Germinal center (tissue), 1 donor: ENCODE measurements at regions not wholly inside any gene's neighbourhood (a gene's known extent, or its start where the extent isn't known, plus 50 kb on each side); places are given as distances from the start of the nearest gene placed in this dataset.

Source experiments
- DNase-seq: peaks from one replicate; pipeline ENCODE4 v3.0.0; 2012; ENCODE audit warnings: mixed read lengths, low spot score

DNA sequence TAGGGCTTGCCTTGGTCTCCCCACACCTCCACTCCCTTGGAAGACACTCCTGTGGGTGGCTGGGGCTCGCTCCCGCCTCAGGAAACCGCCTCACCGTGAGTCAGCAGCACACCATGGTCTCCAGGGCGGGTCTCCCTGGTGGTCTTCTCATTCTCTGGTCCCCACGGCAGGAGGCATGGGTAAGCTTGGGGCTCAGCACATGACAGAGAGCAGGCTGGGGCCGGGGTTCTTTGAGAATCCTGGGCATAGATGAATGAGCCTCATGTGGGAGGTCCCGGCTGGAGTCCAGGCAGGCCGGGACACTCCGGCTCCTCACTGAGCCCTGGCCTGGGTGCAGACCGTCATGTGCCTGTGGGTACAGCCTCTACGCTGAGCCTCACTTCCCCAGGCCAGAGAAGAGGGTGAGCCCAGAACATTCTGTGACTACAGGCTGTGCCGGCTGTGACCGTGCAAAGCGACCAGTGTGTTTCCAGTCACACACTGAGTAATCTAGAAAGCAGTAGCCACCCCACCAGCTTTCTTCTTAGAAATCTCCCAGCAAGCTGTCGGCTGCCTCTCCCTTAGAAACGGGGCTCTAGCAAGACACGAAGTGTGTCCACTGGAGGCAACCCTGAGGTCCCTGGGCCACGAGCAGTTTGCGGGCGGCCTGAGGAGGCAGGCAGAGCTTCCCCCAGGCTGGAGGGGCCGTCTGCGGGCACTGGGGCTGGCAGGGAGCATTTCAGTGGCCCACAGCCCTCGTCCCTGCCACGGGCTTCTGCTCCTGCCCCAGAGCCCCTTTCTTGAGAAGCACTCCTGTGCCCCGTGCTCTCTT lies 93.1 kb downstream of the RHOB start:
- no peak for DNase-seq

DNA sequence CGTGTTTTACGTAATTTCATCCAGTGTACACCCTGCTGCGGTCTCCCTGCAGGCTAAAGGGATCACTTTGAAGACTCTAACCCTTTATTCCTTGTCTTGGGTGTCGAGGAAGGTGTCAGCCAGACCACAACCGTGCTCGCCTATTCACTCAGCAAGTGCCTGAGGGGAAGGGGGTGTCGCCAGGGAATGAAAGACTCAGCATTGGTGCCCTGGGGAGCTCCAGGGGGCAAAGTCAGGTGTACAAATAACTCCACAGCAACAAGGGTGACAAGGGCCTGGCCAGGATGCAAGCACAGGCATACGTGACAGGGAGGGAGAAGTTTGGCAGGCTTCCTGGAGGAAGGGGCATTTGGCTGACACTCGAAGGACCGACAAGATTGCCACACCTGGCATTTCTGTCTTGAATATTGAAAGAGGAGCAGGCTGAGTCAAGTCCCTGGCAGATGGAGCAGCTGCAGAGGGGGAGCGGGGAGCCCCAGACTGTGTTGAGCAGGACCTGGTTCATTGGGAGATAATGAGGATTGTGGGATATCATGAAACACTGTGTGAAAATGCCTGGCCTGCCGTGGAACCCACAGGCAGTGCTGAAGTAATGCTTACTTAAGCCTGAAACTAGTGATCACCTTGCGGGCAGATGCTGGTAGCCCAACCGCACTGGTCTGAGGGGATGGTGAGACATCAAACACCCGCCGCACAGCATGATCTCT lies 93.9 kb downstream of the RHOB start:
- no peak for DNase-seq

DNA sequence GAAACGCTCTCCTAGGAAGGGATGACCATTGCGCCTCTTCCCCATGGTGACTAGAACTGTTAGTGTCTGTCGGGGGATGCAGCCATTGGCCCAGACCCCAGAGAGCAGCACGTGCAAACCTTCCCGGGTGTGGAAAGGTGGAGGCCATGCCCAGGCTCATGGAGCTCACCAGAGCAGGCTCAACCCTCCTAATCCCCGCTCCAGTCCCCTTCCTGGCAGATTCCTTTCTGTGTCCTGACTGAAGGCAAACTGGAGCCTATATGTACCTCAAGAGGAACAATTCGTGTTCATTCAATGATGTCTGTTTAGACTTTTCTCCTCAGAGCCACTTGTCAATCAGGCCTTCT lies 94.4 kb downstream of the RHOB start:
- DNase-seq = no peak

DNA sequence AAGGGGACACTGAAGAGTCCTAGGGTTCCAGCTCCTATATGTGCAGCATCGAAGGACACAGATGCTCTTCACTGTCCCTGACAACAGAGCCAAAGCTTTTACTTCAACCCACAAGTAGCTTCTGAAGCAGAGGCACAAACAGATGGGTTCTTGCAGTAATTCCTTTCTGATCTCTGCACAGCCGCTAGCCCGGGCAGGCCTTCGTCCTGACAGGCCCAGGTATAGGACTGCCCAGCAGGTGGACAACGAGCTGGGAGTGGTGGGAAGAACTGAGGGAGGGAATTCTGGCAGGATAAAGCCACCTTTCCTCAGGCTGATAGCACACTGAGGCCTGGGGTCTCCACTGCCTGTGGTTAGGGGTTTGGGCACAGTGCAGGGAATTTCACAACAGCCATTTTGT lies 94.8 kb downstream of the RHOB start:
- no peak for DNase-seq

DNA sequence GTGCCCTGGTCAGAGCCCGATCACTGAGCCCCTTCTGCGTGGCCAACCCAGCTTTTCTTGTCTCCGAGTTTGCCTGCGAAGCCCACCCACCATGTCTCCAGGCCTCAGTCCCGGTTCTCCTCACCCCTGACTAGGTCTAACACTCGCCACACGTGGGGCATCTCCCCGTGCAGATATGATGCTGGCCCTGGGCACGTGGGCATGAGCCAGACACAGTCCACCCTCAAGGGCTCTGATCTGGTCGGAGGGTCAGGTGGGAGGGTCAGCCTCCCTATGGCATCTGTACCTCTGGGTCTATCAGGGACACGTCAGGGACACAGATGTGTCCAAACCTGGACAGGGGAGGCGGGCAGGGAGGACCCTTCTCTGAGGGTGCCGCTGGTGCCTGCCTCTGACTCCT lies 95.4 kb downstream of the RHOB start:
- no peak for DNase-seq

DNA sequence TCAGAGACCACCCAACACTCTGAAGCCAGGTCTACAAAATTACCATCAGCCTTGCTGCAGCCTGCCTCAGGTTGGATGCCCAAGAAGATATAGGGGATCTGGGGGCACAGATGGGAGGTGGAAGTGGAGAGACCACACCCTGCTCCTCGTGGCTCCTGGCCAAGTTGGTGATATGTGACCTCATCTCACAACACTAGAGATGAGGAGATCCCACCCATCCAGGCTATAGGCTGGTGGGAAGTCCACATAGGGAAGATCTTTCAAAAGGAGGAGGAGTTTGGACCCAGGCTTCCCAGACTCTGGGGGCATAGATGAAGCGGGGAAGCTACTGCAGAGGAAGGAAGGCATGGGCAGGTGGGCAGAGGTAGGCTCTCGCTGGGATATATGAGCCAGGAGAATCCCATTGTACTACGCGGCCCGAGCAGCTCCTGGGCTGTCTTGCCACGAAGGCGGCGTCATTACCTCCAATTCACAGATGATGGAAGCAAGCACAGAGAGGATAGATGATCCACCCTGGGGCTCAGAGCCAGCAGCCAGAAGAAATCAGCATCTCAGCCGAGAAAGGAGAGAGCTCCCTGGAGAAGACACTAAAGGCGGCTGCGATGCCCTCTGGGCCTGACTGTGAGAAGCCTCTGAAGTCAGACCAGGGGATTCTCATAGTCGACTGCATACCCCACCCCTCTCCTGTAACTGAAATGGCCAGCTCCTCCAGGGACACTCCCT lies 96.0 kb downstream of the RHOB start:
- no peak for DNase-seq

DNA sequence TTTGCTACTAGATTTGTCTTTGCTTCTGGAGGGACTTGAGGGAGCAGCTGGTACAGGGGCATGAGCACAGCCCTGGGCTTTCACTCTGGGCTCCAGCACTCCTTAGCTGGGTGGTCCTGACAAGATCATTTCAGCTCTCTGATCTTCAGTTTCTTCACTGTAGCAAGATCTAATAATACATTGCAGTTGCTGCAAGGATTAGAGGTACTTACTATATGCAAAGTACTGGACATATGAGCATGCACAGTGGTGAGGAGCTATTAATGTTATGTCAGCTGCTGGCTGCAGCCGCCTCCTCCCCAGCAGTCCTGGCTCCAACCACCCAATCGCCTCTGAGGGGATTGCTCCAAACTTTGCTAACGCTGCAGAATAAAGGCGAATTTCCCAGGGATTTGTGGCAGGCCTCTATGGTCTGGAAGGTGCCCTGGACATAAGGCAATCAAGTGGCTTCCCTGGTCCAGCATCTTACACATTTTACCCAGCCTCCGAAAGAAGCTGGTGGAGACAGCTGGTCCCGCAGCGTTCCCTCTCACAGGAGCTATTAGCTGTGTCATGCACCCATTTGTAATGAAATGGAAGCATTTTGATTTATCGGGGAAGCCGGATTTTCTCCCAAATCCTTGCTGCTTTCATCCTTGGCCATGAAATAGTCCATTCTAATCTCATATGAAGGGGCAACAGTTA lies 96.7 kb downstream of the RHOB start:
- no peak for DNase-seq

DNA sequence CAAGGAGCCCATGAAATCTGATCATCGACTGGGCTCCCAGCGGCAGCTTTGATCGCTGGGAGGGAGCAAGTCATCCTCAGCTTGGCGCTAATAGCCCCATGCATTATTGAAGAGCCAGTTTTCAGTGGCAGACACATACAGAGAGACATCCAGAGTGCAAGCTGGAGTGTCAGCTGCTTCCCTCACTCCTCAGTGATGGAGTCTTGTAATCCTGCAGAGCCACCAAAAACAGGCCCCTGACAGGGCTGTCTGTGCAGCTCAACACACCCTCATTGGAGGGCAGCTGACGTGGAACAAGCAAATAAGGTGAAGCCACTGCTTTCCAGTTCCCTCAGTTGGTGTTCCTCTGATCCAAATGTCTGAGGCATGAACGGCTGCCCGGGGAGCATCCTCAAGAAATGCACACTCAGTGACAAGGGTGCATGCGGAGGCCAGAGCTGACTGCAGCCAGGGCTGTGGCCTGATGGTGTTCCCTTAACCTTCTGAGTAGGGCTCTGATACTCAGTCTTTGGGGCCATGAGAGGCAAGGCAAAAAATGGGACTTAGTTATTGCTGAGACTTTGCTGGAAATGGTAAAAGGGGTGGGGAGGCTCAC lies 97.4 kb downstream of the RHOB start:
- no peak for DNase-seq

DNA sequence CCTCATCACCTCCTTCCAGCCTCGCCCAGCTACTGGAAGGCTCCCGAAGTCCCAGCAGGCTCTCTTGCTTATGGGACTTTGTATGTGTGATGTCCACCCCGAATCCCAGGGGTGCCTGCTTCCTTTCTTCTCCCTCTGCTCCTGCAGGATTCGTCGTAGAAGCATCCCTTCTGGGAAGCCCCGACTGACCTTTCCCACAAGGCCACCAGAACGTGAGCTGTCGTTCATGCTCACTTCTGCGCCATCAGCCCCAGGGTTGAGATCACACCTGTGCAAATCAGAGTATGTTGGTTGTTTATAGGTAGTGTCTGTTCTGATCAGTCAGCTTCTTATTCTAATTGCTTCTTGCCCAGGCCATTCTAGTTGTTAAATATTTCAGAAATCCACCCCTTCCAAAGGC lies 101.8 kb downstream of the HS1BP3 start:
- no peak for DNase-seq

DNA sequence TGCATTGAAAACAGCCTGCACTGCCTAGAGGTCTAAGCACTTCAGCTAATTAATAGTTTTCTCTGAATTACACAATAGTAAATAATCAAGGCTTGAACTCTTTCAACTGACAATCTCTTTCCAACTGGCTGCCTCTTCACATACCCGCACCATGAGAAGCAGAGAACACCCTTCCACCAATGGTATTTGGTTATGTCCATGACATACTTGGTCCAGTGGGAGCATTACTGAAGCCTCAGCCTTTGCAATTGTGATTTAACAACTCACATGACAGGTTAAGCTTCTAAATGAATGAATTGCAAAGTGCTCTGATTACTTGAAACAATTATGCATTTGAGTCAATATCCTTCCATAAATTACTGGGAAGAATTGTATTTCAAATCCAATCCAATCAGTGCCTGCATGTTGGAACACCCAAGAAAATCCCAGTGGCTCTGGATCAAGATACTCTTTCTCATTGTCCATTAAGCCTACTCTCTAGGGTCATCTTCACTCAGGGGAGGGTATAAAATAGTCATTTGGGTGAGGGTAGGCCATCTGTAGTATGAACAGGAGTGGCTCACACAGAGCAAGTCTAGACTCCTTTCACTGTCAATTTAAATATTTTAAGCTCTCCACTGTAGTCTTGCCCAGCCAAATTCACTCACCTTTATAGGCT lies 101.1 kb downstream of the HS1BP3 start:
- no peak for DNase-seq

DNA sequence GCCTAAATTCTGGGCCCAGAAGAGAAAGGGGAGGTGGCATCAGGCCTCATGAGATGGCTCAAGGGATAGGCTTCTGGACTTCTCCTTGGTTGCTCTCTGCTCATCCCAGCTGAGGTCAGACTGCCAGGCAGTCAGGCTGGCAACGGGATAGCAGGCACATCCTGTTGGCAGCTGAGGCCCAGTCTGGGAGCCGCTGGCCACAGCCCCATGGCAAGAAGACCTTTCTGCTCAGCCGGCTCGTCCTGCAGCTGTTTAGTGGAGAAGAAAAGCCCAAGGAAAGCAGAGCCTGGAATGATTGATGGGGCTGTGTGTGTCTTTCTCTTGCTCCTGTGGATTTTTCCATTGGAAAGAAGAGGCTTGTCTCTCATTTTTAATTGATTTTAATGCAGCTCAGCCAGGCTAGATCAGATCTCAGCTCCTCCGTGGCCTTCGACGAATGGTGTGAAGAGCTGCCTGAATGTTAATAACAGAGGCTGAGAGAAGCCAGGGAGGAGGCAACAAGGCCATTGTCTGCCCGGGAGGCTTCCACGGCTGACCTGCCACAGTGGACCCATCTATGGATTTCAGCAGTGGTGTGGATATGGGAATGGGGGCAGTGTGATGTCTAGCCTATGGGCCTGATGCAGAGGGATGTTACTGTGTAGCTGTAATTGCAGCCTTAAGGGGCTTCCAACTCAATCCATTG lies 99.5 kb downstream of the HS1BP3 start:
- no peak for DNase-seq

DNA sequence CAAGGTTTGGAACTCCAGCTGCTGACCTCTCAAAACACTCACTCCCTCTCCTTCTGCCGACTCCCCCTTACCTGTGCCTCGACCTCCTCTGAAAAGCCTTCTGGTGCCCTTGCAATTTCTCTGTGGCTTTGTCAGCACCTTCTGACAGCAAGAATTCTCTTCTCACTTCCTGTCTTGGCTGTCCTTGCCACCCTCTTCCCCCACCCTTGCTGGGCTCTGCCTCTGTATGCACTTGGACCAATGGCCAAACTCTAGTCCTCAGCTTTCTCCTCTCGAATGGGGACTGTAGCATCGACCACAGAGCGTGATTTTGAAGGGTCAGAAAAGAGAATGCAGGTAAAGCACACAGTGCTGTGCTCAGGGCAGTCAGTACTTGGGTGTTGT lies 99.0 kb downstream of the HS1BP3 start:
- DNase-seq = no peak

DNA sequence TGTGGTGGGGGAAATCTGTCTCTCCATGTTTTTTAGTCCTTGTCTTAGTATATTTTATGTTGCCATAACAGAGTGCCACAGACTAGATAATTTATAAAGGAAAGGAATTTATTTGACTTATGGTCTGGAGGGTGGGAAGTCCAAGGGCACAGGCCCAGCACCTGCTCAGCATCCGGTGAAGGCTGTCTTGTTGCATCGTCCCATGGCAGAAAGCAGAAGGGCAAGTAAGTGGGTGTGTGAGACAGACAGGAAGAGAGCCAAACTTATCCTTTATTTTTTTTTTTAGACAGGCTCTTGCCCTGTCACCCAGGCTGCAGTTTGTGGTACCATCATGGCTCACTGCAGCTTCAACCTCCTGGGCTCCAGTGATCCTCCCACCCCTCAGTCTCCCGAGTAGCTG lies 98.1 kb downstream of the HS1BP3 start:
- DNase-seq = no peak

DNA sequence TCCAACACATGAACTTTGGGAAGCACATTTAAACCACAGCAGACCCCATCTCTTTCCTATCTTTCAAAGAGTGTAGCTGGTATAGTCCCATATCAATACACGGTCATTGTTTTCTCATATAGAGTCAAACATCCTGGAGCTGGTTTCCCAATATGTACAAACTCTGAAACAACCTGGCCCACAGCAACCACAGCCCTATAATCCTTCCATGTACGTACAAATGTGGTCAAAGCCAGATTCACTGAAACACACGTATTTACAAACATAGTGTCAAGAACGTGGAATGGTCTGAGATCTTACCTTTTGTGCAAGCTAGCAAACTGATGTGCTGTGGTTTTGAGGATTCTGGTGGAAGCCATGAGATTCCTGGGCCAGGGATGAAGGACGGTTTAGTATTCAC lies 97.3 kb downstream of the HS1BP3 start:
- no peak for DNase-seq

DNA sequence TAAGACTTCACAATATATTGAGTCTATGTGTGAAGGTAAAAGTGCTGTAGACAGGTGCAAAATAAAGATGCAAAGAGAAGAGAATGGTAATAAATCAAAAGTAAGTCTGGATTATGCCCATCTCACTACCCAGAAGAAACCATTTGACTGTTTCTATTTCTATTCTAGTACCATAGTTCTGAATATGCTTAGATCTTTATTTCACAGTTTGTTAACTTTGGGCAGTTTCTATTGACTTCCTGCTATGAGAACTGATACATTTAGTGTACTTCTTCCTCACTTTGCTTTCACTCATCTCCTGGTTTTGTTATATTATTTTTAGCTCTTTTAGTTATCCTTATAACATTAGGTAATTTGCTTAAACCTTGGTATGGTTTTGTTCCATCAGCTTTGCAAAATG lies 94.9 kb downstream of the HS1BP3 start:
- DNase-seq = no peak

DNA sequence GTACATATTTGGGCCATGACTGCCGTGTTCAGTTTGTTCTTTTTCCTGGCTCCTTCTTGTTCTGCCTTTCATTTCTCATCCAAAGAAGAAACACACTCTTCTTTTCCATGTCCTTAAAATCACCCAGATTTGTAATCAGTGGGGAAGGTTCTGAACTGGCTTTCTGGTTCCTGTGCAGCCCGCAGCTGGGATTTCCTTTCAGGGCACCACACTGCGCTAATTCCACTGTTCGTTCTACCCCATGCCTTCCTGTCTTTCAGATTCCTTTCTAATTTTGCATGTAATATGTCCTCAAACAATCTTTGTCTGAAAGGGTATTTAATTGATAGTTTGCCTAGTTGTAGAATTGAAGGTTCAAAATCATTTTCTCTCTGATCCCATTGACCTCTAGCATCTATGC lies 94.1 kb downstream of the HS1BP3 start:
- no peak for DNase-seq

DNA sequence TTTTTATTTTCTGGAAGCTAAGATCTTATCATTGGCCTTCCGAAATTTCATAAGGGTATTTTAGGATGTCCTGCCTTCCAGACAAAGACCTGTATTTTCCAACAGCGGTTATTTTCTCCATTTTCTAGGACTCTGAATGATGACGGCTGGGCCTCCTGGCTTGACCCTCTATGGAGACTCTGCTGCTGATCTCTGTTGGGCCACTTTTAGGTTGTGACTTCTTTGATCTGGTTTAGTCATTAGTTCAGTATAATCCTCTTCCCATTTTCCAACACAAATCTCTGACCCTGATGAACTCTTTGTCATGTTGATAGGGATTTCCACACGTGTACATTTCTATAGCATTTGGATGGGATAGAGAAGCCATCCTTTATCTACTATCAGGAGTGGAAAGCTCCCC lies 93.7 kb downstream of the HS1BP3 start:
- no peak for DNase-seq

DNA sequence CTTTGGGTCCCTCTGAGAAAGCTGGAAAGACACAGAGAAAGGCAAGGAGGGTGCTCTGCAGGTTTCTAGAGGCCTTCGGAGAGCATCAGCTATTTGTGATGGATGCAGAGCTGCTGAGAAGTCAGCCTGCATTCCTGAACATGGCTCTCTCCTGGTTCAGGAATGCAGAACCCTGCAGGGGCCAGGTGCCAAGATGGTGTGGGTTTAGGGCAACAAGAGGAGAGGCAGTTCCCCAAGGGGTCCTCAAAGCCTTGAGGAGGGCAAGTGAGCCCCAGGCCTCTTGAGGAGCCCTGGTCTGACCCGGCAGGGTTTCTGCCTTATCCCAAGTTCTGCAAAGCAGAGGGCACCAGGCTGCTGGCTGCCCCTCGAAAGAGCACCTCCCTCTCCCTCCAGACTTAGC lies 93.3 kb downstream of the HS1BP3 start:
- no peak for DNase-seq

DNA sequence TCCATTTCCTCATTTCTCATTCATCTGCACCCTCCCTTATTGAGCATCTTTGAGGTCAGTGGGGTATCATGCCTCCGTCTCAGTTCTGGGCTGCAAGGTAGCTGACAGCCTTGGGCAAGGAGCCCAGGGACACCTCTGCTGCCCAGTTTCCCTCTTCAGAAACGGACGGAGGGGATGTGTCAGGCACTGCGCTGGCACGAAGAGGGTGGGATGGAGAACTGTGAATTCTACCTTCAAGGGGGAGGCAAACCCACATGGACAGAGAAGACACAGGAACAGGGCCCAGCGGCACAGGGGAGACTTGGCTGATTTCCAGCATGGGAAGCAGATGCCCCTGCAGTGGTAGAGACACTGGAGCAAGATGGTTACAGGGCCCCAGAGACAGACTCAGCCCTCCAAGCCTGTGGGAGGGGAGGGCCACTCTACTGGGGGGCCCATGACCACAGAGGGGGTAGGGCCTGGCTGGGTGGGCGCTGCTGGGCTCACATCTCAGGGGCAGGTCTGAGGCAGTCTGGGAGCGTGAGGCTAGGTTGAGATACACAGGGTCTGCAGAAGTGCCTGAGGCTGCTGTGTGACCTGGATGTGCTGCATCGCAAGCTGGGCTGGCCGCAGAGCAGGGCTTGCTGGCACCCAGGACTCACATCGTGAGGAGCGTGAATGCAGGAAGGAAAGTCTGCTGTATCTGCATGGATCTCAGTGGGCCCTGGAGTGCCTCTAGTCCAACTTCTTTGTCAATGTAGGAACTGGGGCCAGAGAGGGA lies 92.3 kb downstream of the HS1BP3 start:
- DNase-seq = no peak

DNA sequence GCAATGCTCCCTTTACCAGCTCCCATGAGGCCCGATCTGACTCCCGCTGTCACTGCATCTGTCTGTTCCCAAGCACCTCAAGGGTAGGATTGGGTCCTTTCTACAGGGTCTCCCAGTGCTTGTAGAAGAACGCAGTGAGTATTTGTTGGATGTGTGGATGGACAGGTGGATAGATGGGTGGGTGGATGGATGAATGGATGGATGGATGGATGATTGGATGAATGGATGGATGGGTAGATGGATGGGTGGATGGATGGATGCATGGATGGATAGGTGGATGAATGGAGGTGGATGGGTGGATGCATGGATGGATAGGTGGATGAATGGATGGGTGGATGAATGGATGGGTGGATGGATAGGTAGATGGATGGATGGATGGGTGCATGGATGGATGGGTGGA lies 91.6 kb downstream of the HS1BP3 start:
- no peak for DNase-seq
